ENCODE measurements at regions not wholly inside any gene's neighbourhood (a gene's known extent, or its start where the extent isn't known, plus 50 kb on each side); places are given as distances from the start of the nearest gene placed in this dataset.
A peak's percentile ranks its signal among the peaks of the same experiment; 100 is the strongest.

- H3K4me2 ChIP-seq (ENCODE audit: insufficient read depth, insufficient read length, low read length), result peak overlapping the region; percentile 85
- H2BK20ac ChIP-seq (ENCODE audit: low read depth, low read length, poor library complexity, severe bottlenecking), result no peak overlapping the region
- no peak overlapping the region for H3K14ac ChIP-seq (ENCODE audit: insufficient read depth, low read length)
- peak overlapping the region; percentile 42 for H3K27ac ChIP-seq (ENCODE audit: insufficient read length, low read depth, low read length)
- H4K8ac ChIP-seq (replicated peaks; ENCODE audit: insufficient read length, low read depth, low read length), result no peak overlapping the region
- H2BK15ac ChIP-seq (ENCODE audit: low read depth, low read length), result no peak overlapping the region
- Mint-ChIP-seq H3K4me1 (peaks cover 61 to 70% of the 10 kb centered on the region in 2 experiments), H3K27ac (peak overlapping the region in 2 of 3 experiments; percentile 67 to 94; a peak in 5 of 7 replicates), H3K36me3 (ENCODE audit: insufficient read depth in 1 of 3, low read depth in 3 of 3) (peaks cover 0 to 9% (median 6%) of the 10 kb centered on the region in 3 experiments; a peak in 5 of 7 replicates), H3K4me3 (peak overlapping the region; percentile 9 to 60; a peak in 4 of 5 replicates), H3K27me3 (ENCODE audit: low read depth) (no peaks in the 10 kb centered on the region), H3K9me3 (peaks cover 0 to 8% of the 10 kb centered on the region in 2 experiments; a peak in 4 of 5 replicates)
- H2AFZ ChIP-seq (ENCODE audit: low read length), result no peak overlapping the region
- no peak overlapping the region for H3T11ph ChIP-seq (ENCODE audit: low read length)
- H2BK5ac ChIP-seq (ENCODE audit: insufficient read length, low read length), result no peak overlapping the region
- no peak overlapping the region for H2BK12ac ChIP-seq (ENCODE audit: insufficient read length, low read depth, low read length)
- no peak overlapping the region for H3K4ac ChIP-seq (ENCODE audit: low read depth, low read length)
- no peak for DNase-seq
- peaks cover 8% of the 10 kb centered on the region; the same call in 1 of the 2 replicates for H3K4me1 ChIP-seq (ENCODE audit: insufficient read depth, low read length)
- no peaks in the 10 kb centered on the region for H3K23me2 ChIP-seq (ENCODE audit: insufficient read length, low read depth, low read length, poor library complexity, severe bottlenecking)
- no peak overlapping the region for H2AK5ac ChIP-seq (ENCODE audit: insufficient read length, low read length)
- no peak overlapping the region for H4K91ac ChIP-seq (ENCODE audit: insufficient read length, low read depth, low read length)
- peaks cover 12% of the 10 kb centered on the region; the same call in 1 of the 2 replicates for H3K79me2 ChIP-seq (ENCODE audit: insufficient read depth, low read length)
- H3K23ac ChIP-seq (ENCODE audit: insufficient read length, low read depth, low read length), result no peak overlapping the region
- no peak overlapping the region for H3K9ac ChIP-seq (ENCODE audit: extremely low read depth, insufficient read length, low read length)
- no peak overlapping the region for H3K18ac ChIP-seq (ENCODE audit: insufficient read length, low read depth, low read length)
- no peaks in the 10 kb centered on the region for H4K20me1 ChIP-seq (ENCODE audit: control insufficient read depth, insufficient read depth, insufficient read length)
- TF ChIP-seq, protein P1, sequence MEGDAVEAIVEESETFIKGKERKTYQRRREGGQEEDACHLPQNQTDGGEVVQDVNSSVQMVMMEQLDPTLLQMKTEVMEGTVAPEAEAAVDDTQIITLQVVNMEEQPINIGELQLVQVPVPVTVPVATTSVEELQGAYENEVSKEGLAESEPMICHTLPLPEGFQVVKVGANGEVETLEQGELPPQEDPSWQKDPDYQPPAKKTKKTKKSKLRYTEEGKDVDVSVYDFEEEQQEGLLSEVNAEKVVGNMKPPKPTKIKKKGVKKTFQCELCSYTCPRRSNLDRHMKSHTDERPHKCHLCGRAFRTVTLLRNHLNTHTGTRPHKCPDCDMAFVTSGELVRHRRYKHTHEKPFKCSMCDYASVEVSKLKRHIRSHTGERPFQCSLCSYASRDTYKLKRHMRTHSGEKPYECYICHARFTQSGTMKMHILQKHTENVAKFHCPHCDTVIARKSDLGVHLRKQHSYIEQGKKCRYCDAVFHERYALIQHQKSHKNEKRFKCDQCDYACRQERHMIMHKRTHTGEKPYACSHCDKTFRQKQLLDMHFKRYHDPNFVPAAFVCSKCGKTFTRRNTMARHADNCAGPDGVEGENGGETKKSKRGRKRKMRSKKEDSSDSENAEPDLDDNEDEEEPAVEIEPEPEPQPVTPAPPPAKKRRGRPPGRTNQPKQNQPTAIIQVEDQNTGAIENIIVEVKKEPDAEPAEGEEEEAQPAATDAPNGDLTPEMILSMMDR (conservative IDR thresholded peaks at IDR 0.05), result no peak
- no peak overlapping the region for H4K5ac ChIP-seq (ENCODE audit: insufficient read length, low read depth, low read length)
- no peaks in the 10 kb centered on the region for H3K79me1 ChIP-seq (ENCODE audit: insufficient read depth, low read depth, low read length, poor library complexity, severe bottlenecking)
- H3K27me3 ChIP-seq (ENCODE audit: insufficient read depth, low read length), result no peaks in the 10 kb centered on the region
- H3K56ac ChIP-seq (ENCODE audit: insufficient read length, low read depth, low read length), result no peak overlapping the region
- H2BK120ac ChIP-seq (ENCODE audit: low read depth, low read length, poor library complexity, severe bottlenecking), result no peak overlapping the region
- no peaks in the 10 kb centered on the region for H3K9me3 ChIP-seq (ENCODE audit: control insufficient read depth, low read depth, low read length)
Observed at GRCh38 chr2:67329513-67329912, 67.6 kb upstream of the ETAA1 start.

Measured in H9 (cell line).